ENCODE measurements at regions not wholly inside any gene's neighbourhood (a gene's known extent, or its start where the extent isn't known, plus 50 kb on each side); places are given as distances from the start of the nearest gene placed in this dataset.

- Histone ChIP-seq H3K9me3 (replicated peaks; ENCODE audit: control insufficient read depth, insufficient read depth, low read length) (no peaks in the 10 kb centered on the region), H3K79me2 (ENCODE audit: control insufficient read depth, insufficient read depth, low read length) (no peaks in the 10 kb centered on the region), H3K27me3 (replicated peaks in 1 of 2; ENCODE audit: control insufficient read depth in 2 of 2, insufficient read depth in 2 of 2, low read length in 1 of 2) (no peaks in the 10 kb centered on the region), H2AFZ (ENCODE audit: control insufficient read depth, low read depth, low read length) (no peak overlapping the region), H3K9ac (ENCODE audit: control insufficient read depth, insufficient read depth, low read length) (no peak overlapping the region), H3K4me1 (ENCODE audit: control insufficient read depth, insufficient read depth, low read length) (no peaks in the 10 kb centered on the region), H3K27ac (ENCODE audit: control insufficient read depth, insufficient read depth) (no peak overlapping the region), H3K4me2 (ENCODE audit: control insufficient read depth, insufficient read depth) (no peak overlapping the region), H3K4me3 (no peak overlapping the region), H4K20me1 (ENCODE audit: control insufficient read depth, insufficient read depth) (no peaks in the 10 kb centered on the region), H3K36me3 (ENCODE audit: control insufficient read depth in 2 of 2, insufficient read depth in 2 of 2, low read length in 1 of 2) (no peaks in the 10 kb centered on the region)
- CTCF ChIA-PET = no interaction called here
- in situ Hi-C loops (cut with MboI) = no loop called here
- POLR2A ChIA-PET = no interaction called here
- SMC1A ChIA-PET (ENCODE audit: uncharacterized antibody, unreplicated experiment) = interaction anchor here (1.3 kb wide), 1 partner anchor 9 kb away, joined by 4 read pairs; no protein-coding TSS in a partner anchor
- RAD21 ChIA-PET (ENCODE audit: unreplicated experiment) = no interaction called here
- no peak for ATAC-seq
- TF ChIP-seq PML (IDR thresholded peaks at IDR 0.05; ENCODE audit: low read length) (no peak), RELB (IDR thresholded peaks at IDR 0.05; ENCODE audit: low read depth) (no peak)
- intact Hi-C loops (cut with micrococcal nuclease; ENCODE audit: unreplicated experiment) = no loop called here
- no peak for DNase-seq (ENCODE audit: low read depth, low spot score)
- FAIRE-seq = no peak
- BruUV-seq (replicated peaks) = no TSS peak
- 4% methylated on average over 1 of the region's 1 CpG for WGBS (ENCODE audit: insufficient coverage, insufficient replicate concordance, low lambda C conversion rate, missing lambda C conversion rate)
Measured at GRCh38 chr13:75123428-75123827, 358.5 kb downstream of the TBC1D4 start.

- Histone ChIP-seq H3K9ac (ENCODE audit: control insufficient read depth, insufficient read depth, low read length) (no peak overlapping the region), H3K27ac (ENCODE audit: control insufficient read depth, insufficient read depth) (no peak overlapping the region), H2AFZ (ENCODE audit: control insufficient read depth, low read depth, low read length) (no peak overlapping the region), H3K4me1 (ENCODE audit: control insufficient read depth, insufficient read depth, low read length) (no peaks in the 10 kb centered on the region), H3K36me3 (ENCODE audit: control insufficient read depth in 2 of 2, insufficient read depth in 2 of 2, low read length in 1 of 2) (no peaks in the 10 kb centered on the region), H3K4me2 (ENCODE audit: control insufficient read depth, insufficient read depth) (no peak overlapping the region), H3K9me3 (replicated peaks; ENCODE audit: control insufficient read depth, insufficient read depth, low read length) (no peaks in the 10 kb centered on the region), H3K79me2 (ENCODE audit: control insufficient read depth, insufficient read depth, low read length) (no peaks in the 10 kb centered on the region), H3K4me3 (no peak overlapping the region), H3K27me3 (replicated peaks in 1 of 2; ENCODE audit: control insufficient read depth in 2 of 2, insufficient read depth in 2 of 2, low read length in 1 of 2) (no peaks in the 10 kb centered on the region), H4K20me1 (ENCODE audit: control insufficient read depth, insufficient read depth) (no peaks in the 10 kb centered on the region)
- POLR2A ChIA-PET = no interaction called here
- SMC1A ChIA-PET (ENCODE audit: uncharacterized antibody, unreplicated experiment) = no interaction called here
- intact Hi-C loops (cut with micrococcal nuclease; ENCODE audit: unreplicated experiment) = no loop called here
- ATAC-seq = no peak
- in situ Hi-C loops (cut with MboI) = no loop called here
- RAD21 ChIA-PET (ENCODE audit: unreplicated experiment) = no interaction called here
- no peak for DNase-seq (ENCODE audit: low read depth, low spot score)
- CTCF ChIA-PET = no interaction called here
- FAIRE-seq = no peak
- no TSS peak for BruUV-seq (replicated peaks)
- 17% methylated on average over 4 of the region's 4 CpGs for WGBS (ENCODE audit: insufficient coverage, insufficient replicate concordance, low lambda C conversion rate, missing lambda C conversion rate)
- TF ChIP-seq ESRRA (IDR thresholded peaks at IDR 0.05; ENCODE audit: low read length) (no peak), EZH2 (IDR thresholded peaks at IDR 0.05; ENCODE audit: borderline replicate concordance, control insufficient read depth, low read depth, low read length) (no peak), ATF3 (IDR thresholded peaks at IDR 0.05; ENCODE audit: borderline replicate concordance, extremely low read depth, low read depth, low read length) (no peak), PBX3 (IDR thresholded peaks at IDR 0.05; ENCODE audit: insufficient replicate concordance, low read depth, low read length) (no peak), SIX5 (IDR thresholded peaks at IDR 0.05; ENCODE audit: low read depth, low read length, severe bottlenecking) (no peak), ZBTB40 (IDR thresholded peaks at IDR 0.05; ENCODE audit: borderline replicate concordance) (no peak), BHLHE40 (IDR thresholded peaks at IDR 0.05; ENCODE audit: borderline replicate concordance in 1 of 2, low read depth in 2 of 2, low read length in 1 of 2) (no peak), KDM1A (IDR thresholded peaks at IDR 0.05; ENCODE audit: borderline replicate concordance) (no peak)
Measured at GRCh38 chr13:75120085-75120484, 361.9 kb downstream of the TBC1D4 start.
